Astrocyte of the spinal cord (primary cell): ENCODE measurements at regions not wholly inside any gene's neighbourhood (a gene's known extent, or its start where the extent isn't known, plus 50 kb on each side); places are given as distances from the start of the nearest gene placed in this dataset.

Experiments
- DNase-seq: peaks from one replicate; pipeline ENCODE4 v3.0.0; 2011; ENCODE audit warnings: low read depth, low spot score
- H3K4me3 ChIP-seq: 2 replicates; pipeline ENCODE4 v1.5.1; 2011; ENCODE audit warnings: low read depth, mild to moderate bottlenecking, low read length, moderate library complexity
- in situ Hi-C: cut with HindIII; loops from 2 replicates; pipeline ENCODE4 v1.10.0; 2017; ENCODE audit warnings: low sequenced_read_pairs
- TF ChIP-seq, protein P1 (sequence below): IDR thresholded peaks from 2 replicates; pipeline ENCODE4 v1.5.1; 2012; ENCODE audit warnings: low read depth, mild to moderate bottlenecking, low read length, inconsistent platforms

DNA sequence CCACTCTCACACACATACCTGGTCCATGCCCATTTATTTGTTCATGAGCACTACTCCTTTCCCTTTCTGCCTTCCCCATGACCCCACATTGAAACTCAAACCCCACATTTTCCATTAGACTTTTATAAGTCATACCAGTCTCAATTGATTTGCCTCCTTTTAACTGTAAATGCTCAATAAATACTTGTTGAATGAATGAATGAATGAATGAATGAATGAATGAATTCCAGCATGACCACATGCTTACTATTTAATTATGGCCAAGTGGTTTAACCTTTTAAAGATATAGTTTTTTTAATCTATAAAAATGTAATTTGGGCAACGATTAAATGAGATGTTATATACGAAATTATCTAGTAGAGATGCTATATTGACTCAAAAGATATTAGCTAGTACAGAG lies 54.1 kb upstream of the GRAMD2B start:
- in situ Hi-C loops = no loop called here
- TF ChIP-seq, protein P1, sequence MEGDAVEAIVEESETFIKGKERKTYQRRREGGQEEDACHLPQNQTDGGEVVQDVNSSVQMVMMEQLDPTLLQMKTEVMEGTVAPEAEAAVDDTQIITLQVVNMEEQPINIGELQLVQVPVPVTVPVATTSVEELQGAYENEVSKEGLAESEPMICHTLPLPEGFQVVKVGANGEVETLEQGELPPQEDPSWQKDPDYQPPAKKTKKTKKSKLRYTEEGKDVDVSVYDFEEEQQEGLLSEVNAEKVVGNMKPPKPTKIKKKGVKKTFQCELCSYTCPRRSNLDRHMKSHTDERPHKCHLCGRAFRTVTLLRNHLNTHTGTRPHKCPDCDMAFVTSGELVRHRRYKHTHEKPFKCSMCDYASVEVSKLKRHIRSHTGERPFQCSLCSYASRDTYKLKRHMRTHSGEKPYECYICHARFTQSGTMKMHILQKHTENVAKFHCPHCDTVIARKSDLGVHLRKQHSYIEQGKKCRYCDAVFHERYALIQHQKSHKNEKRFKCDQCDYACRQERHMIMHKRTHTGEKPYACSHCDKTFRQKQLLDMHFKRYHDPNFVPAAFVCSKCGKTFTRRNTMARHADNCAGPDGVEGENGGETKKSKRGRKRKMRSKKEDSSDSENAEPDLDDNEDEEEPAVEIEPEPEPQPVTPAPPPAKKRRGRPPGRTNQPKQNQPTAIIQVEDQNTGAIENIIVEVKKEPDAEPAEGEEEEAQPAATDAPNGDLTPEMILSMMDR = no peak
- no peak overlapping the region for H3K4me3 ChIP-seq
- DNase-seq = no peak

DNA sequence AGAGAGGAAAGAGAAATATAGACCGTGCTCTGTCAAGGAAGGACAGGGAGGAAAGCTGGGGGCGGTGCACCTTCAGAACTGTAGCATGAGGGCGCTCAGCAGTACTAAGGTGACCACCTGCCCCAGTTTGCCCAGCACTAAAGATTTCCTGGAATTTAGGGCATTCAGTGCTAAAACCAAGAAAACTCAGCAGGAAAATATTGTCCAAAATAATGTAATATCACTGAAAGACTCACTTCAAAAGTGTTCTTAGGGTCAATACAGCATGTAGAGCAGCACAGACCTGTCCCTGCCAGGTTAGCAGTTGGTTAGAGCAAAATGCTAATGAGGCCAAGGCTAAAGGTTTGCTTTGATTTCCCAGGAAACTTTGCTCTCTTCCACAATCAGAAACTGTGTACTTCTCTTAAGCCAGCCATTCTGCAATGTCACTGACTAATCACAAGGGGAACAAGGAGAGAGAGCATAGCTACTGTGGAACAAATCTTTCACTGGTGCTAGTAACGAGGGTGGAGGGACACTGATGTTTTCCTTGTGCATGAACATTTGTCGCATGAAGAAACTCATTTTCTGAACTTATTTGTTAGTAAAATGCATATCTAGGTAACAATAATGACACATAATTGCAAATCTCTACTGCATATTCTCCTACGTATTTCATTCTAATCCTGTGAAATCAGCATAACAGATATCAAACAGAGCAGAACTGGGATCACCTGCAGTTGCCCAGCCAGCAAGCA lies 53.0 kb upstream of the GRAMD2B start:
- H3K4me3 ChIP-seq = no peak overlapping the region
- TF ChIP-seq, protein P1 = peak; percentile 26
- peak; percentile 37 for DNase-seq
- in situ Hi-C loops = no loop called here

DNA sequence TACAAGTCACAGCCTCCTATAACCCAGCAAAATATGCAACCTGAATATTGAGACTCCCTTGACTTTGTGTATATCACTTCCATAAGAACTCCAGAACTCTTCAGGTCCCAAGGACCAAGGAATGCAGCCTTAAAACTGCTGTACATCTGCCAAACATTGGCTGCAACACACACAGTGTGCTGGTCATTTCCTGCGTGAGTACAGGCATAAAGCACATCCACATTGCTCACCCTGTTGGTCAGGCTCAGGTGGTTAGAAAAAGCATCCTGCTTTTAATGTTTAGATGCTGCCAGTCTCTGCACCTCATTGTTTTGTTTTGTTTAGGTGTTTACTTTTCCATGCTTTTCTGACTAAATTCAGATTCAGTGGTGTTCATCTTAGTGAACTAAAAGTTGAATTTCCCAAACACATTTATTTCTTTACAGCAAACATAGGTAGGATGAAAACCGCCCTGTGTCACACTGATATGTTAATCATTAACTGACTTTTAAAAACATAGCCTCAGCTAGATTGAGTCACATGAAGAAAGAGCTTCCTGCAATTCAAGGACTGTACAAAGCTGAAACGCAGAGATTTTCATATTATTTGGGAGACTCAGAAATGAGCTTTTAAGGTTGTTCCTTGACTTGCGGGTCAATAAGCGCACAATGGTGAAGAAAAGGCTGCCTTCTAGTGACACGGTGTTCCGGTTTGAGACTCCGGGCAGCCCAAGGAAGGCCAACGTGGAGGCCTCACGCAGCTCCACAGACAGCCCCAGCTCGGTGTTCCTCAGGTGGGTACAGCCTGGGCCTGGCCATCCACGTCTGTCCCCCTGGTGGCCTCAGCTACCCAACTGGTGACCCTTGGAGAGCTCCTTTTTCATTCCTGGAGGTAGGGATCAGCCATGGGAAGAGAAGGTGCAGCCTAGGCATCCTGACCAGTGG lies 52.2 kb upstream of the GRAMD2B start:
- TF ChIP-seq, protein P1 = no peak
- peak; percentile 56 for DNase-seq
- in situ Hi-C loops = no loop called here
- H3K4me3 ChIP-seq = no peak overlapping the region

DNA sequence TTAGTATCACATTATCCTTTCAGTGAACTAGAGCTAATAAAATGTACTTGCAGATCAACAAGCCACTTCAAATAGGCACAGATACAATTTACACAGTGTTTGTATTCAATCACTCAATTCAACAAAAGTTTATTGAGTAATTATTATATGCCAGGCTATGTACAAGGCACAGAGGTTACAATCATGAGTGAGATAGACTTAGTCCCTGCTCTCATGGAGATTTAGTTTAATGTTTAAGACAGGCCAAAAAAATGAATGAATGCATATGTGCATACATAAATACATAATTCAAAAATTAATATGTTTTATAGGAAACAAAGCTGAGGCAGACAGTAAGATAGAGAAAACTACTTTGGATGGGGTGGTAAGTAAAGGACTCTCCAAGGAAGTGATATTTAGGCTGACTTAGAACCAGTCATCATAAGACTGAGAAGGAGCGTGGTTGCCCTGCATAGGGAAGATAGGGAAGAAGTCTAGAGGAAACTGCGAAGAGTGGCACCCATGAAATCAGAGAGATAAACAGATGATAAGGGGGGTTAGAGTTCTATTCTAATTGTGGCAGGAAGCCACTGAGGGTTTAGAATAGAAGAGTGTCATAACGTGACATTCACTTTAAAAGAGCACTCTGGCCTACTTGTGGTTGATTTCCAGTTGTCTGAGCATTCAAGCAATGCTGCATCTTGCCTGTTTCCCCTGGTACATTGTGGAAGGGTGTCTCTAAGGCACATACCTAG lies 49.7 kb upstream of the GRAMD2B start:
- H3K4me3 ChIP-seq = no peak overlapping the region
- in situ Hi-C loops = no loop called here
- DNase-seq = peak; percentile 39

More for the DNA sequence above, 49.7 kb upstream of the GRAMD2B start:
- TF ChIP-seq, protein P1 = no peak
